ENCODE measurements at regions not wholly inside any gene's neighbourhood (a gene's known extent, or its start where the extent isn't known, plus 50 kb on each side); places are given as distances from the start of the nearest gene placed in this dataset.

DNA sequence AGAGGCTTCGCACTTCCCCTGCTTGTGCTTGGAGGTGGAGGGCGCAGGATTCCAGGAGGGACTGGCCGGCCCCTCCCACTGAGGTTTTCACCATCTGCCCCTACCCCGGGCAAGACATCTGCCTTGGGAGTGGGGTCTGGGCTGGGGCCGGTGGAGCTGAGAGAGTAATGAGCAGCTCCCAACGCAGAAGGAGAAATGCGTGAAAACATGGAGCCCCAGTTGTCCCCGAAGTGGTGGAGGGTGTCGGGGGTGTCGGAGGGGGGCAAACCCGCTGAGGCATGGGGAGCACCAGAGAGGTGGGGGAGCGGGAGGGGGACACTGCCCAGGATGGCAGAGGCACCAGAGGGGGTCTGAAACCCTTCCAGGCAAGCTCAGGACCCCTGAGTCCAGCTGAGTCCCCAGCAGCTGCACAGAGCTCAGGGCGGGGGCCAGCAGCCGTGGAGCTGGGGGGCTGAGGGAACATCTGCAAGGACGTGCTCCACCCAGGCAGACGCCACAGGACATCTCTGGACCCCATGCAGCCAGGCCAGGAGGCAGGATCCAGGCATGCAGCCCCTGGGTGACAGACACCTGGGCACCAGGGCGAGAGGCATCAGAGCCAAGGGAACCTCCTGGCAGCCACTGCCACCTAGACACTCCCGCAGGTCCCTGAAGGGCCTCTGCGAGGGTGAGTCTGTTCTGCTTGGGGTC lies 110.6 kb downstream of the SIK1 start:
- no peaks in the 10 kb centered on the region for H3K36me3 ChIP-seq (ENCODE audit: control insufficient read depth, insufficient read depth, low read length)
- H3K4me3 ChIP-seq (ENCODE audit: low read depth, low read length): no peak overlapping the region
- no peak for FAIRE-seq
- TF ChIP-seq, protein P1, sequence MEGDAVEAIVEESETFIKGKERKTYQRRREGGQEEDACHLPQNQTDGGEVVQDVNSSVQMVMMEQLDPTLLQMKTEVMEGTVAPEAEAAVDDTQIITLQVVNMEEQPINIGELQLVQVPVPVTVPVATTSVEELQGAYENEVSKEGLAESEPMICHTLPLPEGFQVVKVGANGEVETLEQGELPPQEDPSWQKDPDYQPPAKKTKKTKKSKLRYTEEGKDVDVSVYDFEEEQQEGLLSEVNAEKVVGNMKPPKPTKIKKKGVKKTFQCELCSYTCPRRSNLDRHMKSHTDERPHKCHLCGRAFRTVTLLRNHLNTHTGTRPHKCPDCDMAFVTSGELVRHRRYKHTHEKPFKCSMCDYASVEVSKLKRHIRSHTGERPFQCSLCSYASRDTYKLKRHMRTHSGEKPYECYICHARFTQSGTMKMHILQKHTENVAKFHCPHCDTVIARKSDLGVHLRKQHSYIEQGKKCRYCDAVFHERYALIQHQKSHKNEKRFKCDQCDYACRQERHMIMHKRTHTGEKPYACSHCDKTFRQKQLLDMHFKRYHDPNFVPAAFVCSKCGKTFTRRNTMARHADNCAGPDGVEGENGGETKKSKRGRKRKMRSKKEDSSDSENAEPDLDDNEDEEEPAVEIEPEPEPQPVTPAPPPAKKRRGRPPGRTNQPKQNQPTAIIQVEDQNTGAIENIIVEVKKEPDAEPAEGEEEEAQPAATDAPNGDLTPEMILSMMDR (IDR thresholded peaks at IDR 0.05; ENCODE audit: insufficient read depth, low read length, severe bottlenecking): no peak
- DNase-seq (ENCODE audit: low read depth): no peak
- H3K27me3 ChIP-seq (ENCODE audit: control insufficient read depth, insufficient read depth, low read length): no peaks in the 10 kb centered on the region

DNA sequence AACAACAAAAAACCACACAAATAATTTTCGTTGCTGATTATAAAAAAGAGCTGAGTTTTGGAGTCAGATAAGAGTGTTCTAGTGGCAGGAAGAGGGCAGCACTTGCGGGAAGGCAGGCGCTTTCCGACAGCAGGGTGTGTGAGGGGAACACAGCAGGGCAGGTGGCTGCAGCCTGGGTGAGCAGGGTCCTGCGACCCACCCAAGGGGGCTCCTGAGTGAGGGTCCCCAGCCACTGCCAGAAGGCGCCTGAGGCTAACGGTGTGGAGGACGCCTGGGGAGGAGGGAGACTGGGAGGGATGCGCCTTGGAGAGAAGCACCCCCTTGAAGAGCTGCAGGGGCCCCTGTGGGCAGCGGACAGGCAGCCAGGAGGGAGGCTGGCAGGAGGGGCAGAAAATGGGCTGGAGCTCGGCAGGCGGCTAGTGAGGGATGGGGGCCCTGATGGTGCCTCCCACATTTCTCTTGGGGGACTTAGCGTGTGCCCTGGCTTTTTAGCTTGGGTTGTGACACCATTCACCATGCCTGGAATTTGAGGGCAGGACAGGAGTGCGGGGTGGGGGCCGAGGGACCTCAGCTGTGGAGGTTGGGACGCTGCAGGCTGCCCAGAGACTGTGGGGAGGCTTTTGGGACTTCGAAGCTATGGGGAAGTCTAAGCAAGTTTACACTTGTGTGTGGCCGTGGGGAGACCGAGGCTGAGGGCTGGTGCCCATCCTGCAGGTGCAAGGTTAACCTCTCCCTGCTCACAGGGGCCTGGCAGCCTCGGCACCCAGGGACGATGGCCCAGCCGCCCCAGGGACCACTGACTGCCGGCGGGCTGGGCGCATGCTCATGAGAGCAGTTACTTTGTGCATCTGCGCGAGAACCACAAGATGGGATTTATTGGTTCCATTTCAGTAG lies 111.4 kb downstream of the SIK1 start:
- Histone ChIP-seq H3K4me3 (ENCODE audit: low read depth, low read length) (no peak overlapping the region), H3K27me3 (ENCODE audit: control insufficient read depth, insufficient read depth, low read length) (no peaks in the 10 kb centered on the region), H3K36me3 (ENCODE audit: control insufficient read depth, insufficient read depth, low read length) (no peaks in the 10 kb centered on the region)
- DNase-seq (ENCODE audit: low read depth) (no peak), FAIRE-seq (no peak)
- TF ChIP-seq, protein P1 (IDR thresholded peaks at IDR 0.05; ENCODE audit: insufficient read depth, low read length, severe bottlenecking): peak; percentile 6

DNA sequence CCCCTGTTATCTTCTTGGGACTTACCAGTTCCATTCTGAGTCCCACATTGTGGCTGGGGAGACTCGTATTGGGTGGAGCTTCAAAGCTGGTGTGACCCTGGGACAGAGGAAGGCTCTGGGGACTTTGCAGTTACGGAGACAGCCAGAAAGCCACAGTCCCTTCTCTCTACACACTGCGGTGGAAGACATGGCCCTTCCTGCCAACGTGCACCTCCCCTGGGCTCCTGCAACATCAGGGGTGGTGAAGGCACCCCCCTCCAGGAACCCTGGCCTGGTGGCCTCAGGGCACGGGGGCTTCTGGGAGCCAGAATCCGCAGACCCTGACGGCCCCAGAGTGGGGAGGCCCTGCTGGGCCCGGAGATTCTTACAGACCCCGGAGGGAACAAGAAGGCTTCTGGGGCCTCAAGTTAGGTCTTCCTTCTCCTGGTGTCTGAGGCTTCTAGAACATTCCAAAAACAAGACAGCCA lies 113.0 kb downstream of the SIK1 start:
- Histone ChIP-seq H3K36me3 (ENCODE audit: control insufficient read depth, insufficient read depth, low read length) (no peaks in the 10 kb centered on the region), H3K27me3 (ENCODE audit: control insufficient read depth, insufficient read depth, low read length) (no peaks in the 10 kb centered on the region), H3K4me3 (ENCODE audit: low read depth, low read length) (no peak overlapping the region)
- DNase-seq (ENCODE audit: low read depth) (no peak), FAIRE-seq (no peak)
- TF ChIP-seq, protein P1 (IDR thresholded peaks at IDR 0.05; ENCODE audit: insufficient read depth, low read length, severe bottlenecking): no peak

DNA sequence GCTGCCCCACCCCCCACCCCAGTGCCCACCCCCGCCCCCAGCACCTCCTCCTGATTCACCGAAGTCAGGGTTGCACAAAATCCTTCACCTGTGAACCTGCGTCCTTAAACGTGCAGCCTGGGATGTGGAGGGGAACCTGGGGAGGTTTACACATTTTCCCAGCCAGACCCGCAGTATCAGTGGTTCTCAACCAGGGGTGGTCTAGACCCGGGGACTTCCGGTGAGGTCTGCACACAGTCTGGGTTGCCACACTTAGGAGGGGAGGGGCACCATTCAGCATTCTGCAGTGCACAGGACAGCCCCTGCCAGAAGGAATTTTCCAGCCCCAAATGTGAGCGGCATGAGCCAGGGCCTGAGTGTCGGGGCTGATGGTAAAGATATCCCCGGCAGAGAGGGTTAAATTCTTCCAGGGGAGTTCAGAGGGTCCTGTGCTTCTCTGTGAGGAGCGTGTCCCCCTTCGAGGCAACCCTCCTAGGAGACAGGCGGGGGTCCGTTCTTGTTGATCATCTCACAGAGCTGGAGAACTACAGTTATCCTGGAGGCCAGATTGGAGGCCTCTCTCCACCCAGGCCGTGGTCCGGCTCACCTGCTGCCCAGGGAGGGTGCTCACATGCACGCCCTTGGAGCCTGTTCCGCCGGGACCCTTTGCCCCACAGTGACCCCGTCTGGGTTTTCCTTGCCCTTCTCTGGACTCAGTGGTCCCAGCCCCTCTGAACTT lies 113.6 kb downstream of the SIK1 start:
- Histone ChIP-seq H3K4me3 (ENCODE audit: low read depth, low read length) (no peak overlapping the region), H3K36me3 (ENCODE audit: control insufficient read depth, insufficient read depth, low read length) (no peaks in the 10 kb centered on the region), H3K27me3 (ENCODE audit: control insufficient read depth, insufficient read depth, low read length) (no peaks in the 10 kb centered on the region)
- FAIRE-seq (no peak), DNase-seq (ENCODE audit: low read depth) (no peak)
- TF ChIP-seq, protein P1 (IDR thresholded peaks at IDR 0.05; ENCODE audit: insufficient read depth, low read length, severe bottlenecking): no peak

DNA sequence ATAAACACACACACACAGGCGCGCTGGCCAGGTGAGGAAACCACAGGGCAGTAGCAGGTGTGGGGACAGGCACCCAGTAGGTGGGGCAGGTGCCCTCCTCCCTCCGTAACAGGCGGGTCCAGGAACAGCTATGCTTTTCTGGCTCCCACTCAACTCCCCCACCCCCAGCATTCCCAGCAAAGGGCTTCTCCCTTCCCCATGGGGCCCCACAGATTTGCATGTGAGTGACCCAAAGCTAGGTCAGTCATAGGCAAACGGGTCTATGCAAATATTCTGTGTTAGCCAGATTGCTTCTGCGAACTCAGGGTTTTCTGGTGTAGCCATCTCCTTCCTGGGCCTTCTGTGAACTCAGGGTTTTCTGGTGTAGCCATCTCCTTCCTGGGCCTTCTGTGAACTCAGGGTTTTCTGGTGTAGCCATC lies 114.2 kb downstream of the SIK1 start:
- TF ChIP-seq, protein P1 (IDR thresholded peaks at IDR 0.05; ENCODE audit: insufficient read depth, low read length, severe bottlenecking): no peak
- no peak overlapping the region for H3K4me3 ChIP-seq (ENCODE audit: low read depth, low read length)
- FAIRE-seq: no peak
- no peaks in the 10 kb centered on the region for H3K27me3 ChIP-seq (ENCODE audit: control insufficient read depth, insufficient read depth, low read length)
- H3K36me3 ChIP-seq (ENCODE audit: control insufficient read depth, insufficient read depth, low read length): no peaks in the 10 kb centered on the region
- no peak for DNase-seq (ENCODE audit: low read depth)

Measured in bronchial epithelial cell (primary cell).